SKM-1 treated with dmso at 0.1 percent for 144 hours (cell line): ENCODE measurements at regions not wholly inside any gene's neighbourhood (a gene's known extent, or its start where the extent isn't known, plus 50 kb on each side); places are given as distances from the start of the nearest gene placed in this dataset.
"Not testable (repeated sequence)": the region's sequence is repeated elsewhere in the genome, so short reads cannot be mapped to it uniquely, and the experiment has no call there.

Source experiments
- DNase-seq: peaks from one replicate; lab custom pipeline; 2025; ENCODE audit not compliant: unreplicated experiment; lab: John Stamatoyannopoulos, UW

DNA sequence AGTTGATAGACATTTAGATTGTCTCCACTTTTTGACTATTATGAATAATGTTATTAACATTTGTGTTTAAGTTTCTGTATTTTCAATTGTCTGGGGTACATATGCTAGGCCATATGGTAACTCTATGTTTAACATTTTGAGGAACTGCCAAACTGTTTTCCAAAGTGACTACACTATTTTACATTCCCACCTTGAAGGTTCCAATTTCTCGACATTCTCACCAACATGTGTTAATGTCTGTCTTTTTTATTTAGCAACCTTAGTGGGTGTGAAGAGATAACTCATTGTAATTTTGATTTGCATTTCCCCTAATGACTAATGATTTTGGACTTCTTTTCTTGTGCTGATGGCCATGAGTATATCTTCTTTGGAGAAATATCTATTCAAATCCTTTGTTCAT, 832.4 kb downstream of the DNAJB9 start:
- no peak for DNase-seq

DNA sequence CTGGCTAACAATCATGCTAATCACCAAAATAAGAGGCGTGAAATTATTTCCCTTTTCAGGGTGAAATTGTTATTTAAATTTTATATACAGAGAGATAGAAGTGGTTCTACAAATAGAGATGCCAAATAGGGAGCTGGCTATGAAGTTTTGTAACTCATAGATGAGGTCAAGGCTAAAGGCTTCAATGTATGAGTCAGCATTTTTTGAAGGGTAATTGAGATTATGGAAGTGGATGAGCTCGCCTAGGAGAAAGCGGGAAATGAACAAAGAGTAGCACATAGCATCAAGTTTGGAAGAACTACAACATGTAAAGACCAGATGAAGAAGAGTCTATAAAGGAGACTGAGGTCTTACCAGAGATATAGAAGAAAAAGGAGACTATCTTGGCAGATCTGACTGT, 838.1 kb downstream of the DNAJB9 start:
- no peak for DNase-seq

DNA sequence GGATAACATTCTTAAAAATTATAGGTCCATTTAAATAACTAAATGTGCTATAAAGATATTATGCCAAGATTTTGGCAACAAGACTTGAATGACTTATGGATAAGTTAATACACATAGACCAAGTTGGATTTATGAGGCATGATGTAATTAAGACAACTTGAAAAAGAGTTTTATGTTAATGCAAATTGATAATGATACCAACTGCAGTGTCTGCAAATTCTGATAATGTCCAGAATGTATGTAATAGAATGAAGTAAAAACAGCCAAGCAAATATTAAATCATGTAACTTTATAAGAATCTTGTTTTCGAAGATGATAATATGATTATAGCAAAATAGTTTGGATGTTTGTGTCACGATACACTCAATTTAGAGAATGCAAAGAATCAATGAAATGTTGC, 868.3 kb downstream of the DNAJB9 start:
- DNase-seq = no peak

DNA sequence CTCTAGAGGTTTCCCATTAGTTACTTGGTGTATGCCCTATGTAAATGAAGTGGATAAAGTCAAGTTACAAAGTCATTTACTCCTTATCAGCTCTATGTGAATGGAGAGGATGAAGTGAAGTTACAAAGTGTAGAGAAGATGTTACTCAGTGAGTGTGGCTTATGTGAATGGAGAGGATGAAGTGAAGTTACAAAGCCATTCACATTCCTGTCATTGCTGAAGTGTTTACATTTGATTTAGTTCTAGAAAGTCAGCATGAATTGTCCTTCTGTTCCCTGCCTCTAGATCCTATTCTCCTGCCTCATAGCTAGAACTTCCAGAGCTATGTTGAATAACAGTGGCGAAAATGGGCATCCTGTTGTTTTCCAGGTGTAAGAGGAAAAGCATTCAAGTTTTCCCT, 880.1 kb downstream of the DNAJB9 start:
- no peak for DNase-seq

DNA sequence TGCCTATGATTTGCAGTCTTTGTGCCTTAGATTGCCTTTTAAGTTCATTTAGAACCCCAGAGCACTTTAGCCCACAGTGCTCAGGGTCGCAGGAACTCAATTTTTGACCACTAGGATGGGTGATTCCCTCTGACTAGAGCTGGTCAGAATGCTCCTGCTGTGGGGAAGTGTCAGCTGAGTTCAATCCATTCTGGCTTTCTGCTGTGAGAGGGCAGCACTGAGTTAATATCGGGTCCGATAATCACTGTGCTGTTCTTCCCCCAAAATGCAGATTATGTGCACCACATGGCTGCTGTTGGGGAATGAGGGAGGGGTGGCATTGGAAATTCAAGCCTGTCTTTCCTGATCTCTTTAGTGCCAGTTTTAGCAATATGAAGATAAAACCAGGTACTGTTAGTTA, 886.4 kb downstream of the DNAJB9 start:
- no peak for DNase-seq

DNA sequence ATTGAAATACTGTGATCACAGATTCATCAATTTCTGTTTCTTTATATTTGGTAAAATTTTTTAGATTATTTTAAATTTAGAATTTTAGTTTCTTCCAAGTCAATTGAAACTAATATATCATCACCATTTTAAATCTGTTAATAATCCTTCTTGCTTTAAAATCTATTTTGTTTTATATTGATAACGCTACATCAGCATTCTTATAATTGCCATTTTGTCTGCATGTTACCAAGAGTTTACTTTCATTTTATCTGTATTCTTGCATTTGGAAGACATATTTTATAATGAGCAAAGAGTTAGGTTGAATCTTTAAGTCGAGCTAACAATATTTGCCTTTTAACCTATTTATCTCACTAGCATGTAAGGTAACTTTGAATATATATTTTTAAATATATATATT, 890.6 kb downstream of the DNAJB9 start:
- no peak for DNase-seq

DNA sequence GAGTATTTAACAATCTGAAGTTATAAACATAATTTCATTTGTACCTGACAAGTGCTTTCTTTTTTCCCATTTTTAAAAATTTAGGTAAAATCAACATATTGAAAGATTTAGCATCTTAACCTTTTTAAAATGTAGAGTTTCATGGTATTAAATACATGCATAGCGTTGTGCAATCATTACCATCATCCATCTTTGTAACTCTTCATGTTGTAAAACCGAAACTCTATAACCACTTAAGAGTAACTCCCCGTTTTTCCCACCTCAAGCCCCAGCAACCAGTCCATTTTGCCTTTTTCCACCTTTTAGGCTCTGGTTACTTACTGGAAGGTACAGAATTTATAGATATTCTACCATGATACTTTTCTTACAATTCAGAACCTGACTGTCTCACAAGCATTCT, 892.5 kb downstream of the DNAJB9 start:
- DNase-seq = no peak

DNA sequence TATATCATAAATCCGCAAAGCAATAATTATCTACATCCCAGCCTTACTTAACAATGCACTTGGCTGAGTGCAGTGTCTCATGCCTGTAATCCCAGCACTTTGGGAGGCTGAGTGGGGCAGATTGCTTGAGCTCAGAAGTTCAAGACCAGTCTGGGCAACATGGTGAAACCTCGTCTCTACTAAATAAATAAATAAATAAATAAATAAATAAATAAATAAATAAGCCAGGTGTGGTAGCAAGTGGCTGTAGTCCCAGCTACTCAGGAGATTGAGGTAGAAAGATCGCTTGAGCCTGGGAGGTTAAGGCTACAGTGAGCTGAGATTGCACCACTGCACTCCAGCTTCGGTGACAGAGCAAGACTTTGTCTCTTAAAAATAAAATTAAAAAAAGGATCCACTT, 898.1 kb downstream of the DNAJB9 start:
- not testable (repeated sequence) for DNase-seq

DNA sequence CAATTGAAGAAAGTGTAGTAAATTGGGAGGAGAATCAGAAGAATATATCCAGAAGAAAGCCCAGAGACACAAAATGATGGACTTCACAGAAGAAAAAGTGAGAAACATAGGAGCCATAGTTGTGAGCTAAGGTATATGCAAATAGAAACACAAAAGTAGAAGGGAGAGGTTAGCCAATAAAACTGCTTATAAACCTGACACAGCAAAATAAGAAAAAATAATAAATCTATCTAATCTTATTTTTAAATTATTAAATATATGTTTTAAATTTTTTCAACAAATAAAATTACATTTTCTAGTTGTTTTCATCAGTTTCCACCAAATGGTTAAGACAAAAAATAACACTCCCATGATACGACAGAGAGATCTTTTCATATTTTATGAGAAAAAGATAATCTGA, 903.5 kb downstream of the DNAJB9 start:
- DNase-seq = no peak

DNA sequence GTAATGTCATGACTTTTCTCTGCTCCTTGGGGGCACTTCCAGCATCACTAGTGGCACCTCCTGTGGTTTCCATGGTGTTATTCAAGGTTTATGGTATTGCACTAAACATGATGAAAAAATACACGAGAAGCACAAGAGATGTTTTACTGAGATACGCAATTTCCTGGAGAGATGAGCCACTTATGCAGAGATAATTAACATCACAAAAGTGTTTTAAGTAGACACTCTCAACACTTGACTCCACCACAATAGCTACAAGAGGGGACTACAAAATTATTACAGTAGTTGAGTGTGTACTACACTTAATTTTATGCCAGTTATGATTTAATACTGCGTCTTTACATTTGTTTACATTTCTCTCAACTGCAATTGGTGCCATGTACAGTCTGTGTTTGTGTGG, 906.7 kb downstream of the DNAJB9 start:
- no peak for DNase-seq

DNA sequence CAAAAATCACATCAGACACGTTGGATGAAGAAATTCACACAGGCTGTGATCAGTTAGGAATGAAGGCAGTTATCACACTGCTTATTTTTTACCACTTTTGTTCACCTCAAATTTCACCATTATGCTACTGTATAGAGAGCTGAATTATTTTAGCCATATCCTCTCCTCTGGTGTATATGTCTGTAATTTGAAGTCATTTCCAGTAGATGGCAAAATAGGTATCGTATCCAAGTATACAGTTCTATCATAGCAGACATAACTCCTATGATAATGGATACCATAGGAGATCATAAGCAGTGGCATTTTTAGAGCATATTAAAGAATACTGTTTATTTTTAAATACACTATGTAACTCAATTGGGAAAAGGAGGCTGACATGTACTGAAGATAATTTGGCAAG, 909.7 kb downstream of the DNAJB9 start:
- DNase-seq = no peak

DNA sequence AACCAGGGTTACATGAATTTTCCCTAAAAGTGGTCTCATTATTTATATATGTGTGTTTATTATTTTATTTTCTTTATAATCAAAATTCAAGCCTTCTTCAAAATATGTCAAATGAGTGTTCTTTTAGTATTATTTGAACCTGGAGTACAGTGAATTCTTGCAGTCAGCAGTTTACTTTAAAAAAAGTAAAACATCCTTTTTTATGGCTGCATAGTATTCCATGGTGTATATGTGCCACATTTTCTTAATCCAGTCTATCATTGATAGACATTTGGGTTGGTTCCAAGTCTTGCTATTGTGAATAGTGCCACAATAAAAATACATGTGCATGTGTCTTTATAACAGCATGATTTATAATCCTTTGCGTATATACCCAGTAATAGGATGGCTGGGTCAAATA, 920.9 kb downstream of the DNAJB9 start:
- DNase-seq = not testable (repeated sequence)

DNA sequence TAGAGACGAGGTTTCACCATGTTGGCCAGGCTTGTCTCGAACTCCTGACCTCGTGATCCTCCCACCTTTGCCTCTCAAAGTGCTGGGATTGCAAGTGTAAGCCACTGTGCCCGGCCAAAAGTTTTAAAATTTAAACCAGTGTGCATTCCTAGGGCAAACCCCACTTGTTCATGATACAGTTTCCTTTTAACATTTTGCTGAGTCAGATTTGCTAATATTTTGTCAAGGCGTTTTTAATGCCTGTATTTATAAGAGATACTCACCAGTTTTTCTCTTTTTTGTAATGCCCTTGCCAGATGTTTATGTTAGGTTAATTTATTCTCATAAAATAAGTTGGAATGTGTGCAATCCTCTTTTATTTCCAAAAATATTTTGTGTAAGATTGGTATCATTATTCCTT, 927.4 kb downstream of the DNAJB9 start:
- DNase-seq = no peak

DNA sequence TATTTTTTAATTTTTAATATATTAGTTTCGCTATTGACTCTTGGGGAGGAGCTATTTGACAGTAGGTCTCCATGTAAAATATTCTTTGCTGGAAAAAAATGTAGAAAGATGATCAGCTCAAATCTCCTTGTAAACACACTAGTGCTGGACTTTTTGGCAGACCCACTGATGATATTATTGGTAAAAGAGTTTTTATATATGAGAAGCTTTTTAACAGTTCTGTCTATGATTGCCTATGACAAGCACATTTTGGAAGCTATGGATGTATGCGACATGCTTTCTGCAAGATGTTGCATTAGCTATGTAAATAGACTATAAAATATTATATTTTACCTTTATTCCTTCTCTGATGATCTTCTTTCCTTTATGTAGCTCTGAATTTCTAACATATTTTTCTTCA, 928.5 kb downstream of the DNAJB9 start:
- DNase-seq = no peak

DNA sequence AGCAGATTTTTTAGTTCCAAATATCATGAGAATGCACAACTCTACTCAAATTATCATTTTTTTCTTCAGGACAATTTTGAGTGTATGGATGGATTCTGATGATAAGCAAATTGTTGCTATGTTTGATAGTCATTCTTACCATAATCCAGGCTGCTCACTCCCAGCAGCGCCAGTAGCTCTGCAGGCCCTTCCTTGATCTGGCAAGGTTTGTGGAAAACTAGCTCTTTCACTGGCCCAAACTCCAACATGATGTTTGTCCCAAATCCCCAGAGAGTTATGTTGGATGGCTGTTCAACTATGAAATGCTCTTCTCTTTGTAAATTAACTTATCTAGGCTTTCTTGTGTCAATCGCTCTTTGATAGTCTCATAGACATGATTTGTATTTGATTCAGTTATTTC, 933.7 kb downstream of the DNAJB9 start:
- no peak for DNase-seq

DNA sequence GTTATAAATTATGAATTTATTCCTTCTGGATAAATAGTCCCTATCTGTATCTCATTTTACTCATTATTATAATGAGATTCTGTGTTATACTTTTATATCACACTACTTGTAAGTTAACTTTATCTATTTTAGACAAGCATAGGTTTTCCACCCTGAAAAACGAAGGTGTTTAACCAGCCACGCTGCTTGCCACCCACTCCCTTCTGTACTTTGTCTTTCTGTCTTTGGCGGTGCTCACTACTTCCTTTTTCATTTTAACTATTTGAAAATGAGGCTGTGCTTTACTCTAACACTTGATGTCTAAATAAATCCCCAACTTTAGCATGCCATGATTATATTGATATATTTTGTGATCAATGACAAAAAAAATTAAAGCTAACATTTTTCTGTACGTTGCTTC, 952.9 kb downstream of the DNAJB9 start:
- DNase-seq = no peak

DNA sequence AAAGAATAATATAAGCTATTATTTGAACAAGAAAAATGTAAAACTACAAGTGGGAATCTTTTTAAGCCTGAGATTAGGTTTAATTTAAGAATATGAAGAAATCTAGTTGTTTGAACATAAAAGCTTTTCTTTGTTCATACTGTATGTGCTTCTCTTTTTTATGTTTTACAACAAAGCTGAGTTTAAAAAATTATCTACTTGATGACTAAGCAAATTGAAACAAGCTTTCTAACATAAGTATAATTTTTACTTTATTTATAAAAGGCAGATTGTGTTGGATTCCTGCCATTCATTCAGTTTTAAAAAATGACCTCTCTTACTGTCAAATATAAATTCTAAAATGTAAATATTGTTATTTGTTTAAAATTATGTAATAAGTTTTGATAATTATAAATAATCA, 958.2 kb downstream of the DNAJB9 start:
- no peak for DNase-seq

DNA sequence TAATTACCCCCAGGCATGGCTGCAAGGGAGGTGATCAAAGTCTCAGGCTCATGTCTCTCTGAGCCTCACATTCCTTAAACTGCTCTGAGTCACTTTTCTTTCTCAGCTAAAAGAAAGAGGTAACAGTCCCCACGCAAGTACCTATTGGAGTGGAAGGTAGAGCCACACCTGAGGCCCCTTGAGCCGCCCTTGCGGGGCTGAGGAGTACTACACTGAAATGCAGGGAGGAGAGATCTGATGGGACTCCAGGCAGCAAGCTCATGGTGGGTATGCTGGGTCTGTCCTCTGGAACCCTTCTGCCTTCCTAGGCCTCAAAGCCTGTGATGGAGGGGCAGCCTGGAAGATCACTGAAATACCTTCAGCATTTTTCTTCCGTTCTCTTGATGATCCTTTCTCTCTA, 960.0 kb downstream of the DNAJB9 start:
- no peak for DNase-seq

DNA sequence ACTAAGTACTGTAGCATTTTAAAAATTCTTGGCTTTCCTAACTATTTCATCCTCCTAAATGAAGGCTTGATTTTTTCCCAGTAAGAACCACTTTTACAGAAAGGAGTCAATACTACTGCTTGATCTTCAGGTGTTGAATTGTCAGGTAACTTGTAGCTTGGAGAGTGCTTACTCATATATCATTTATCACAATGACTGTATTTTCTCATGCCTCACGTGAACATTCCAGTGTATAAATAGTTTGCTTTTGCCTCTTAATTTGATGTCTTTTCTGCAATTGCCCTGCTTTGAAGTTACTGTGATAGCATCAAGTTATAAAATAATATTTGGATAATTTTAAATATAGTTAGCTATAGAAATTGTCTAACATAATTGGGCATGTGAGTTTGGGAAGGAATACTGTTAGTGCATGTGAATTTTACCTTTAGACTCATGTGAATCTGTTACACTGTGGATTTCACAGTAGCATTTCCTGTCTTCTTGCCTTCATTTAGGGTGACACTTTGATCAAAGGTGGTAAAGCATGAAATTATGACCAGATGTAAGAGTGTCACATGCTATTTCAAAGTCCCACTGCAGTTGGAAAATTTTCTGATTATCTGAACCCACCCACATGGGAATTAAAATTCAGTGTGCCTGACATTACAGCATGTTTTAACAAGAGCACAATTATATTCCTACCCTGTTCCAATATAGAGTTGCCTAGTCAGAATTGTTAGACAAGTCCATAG, 962.8 kb downstream of the DNAJB9 start:
- no peak for DNase-seq

DNA sequence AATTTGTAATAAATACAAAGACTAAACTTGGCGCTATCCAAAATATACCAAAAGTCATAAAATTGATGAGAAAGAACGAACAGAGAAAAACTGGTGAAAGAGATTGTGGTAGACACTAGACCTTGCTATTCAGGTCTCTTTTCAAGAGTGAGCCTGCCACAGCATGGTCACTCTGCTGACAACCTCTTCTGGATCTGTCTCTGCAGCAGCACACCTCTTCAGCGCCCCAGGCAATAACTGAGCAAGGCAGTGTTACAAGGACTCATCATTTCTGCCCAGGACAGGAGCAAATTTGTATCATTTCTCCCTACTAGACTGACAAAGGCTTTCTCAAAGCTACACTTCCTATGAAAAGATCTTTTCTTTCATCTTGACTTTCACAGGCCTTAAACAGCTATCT, 976.0 kb downstream of the DNAJB9 start:
- no peak for DNase-seq

DNA sequence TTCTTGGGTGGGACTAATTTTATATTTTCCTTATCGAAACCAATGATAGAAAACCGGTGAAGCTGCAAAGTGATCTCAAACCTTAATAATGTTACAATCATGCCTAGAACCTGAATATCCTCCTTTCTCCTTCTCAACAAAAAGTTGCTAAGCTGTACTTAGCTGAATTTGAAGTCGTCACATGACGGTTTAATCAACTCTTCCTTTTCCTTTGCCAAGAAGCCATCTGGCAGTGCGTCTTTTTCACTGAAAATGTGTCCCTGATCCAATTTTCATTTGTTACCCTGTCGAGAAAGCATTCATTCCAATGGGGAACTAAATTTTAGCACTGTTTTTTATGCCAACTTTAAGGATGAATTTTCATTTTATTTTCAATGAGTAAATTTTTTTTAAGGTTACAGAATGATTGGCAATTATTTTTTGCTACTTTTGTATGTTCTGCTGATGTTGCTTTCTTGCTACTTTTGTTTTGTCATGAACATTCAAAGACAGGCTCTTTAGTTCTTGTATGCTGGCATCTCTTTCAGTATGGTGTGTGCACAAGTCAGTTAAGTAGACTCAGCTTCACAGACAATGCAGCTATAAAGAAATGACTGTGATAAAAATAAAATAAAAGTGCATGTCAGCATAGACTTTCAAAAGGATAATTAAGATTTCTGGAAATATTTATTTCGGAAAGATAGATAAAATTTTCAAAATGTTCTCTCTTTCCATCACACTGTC, 980.0 kb downstream of the DNAJB9 start:
- no peak for DNase-seq

DNA sequence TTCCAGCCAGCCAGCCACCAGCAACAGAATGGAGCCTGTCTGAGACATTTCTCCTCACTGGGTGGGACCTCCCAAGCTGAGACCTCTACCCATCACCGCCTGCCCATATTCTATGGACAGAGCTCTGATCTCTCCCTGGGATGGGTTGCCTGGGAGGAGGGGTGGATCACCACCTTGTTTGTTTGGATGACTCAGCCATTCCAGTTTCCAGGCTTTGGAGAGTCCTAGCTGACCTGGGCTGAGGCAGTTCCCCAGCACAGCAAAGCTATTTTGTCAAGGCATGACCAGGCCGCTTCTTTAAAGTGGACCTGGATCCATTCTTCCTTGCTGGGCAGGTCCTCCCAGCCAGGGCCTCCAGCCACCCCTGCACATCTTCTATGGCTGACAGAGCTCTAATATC, 982.3 kb downstream of the DNAJB9 start:
- DNase-seq = no peak

DNA sequence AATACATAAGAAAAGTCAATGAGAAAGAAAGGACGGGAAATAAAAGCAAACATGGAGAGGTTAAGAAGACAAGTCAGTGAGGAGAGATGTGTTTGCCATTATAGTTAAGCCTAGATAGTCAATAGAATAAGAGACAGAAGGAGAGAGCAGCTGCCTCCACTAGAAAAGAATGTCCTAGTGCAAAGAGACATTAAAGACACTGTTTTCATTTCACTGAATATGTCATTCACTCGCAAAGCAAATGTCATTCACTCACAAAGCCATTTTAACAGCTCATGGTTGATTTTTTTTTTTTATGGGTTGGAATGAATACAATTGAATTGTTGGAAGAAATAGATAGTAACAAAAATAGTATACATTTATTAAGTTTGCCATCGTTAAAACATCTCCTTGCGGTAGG, 1007.6 kb downstream of the DNAJB9 start:
- no peak for DNase-seq
